Muscle layer of duodenum (tissue), 2 donors: ENCODE measurements at regions not wholly inside any gene's neighbourhood (a gene's known extent, or its start where the extent isn't known, plus 50 kb on each side); places are given as distances from the start of the nearest gene placed in this dataset.

ENCODE experiments used
- H3K27ac ChIP-seq: one replicate; pipeline ENCODE4 v1.7.0; 2013; ENCODE audit warnings: mild to moderate bottlenecking, low read length
- H3K27me3 ChIP-seq: one replicate; pipeline ENCODE4 v1.7.0; 2013; ENCODE audit warnings: low read depth, mild to moderate bottlenecking, control low read depth, low read length
- H3K36me3 ChIP-seq, 2 donors: one replicate each; pipeline ENCODE4 v1.7.0; 2013; ENCODE audit warnings: low read length in 2 of 2, control low read depth in 1 of 2, mild to moderate bottlenecking in 1 of 2; ENCODE audit not compliant: insufficient read depth in 2 of 2, control insufficient read depth in 1 of 2
- H3K4me1 ChIP-seq, 2 donors: one replicate each; pipeline ENCODE4 v1.7.0; 2013; ENCODE audit warnings: low read length in 2 of 2, mild to moderate bottlenecking in 2 of 2, control low read depth in 1 of 2, moderate library complexity in 1 of 2; ENCODE audit not compliant: insufficient read depth in 2 of 2, control insufficient read depth in 1 of 2
- H3K4me3 ChIP-seq, 2 donors: one replicate each; pipeline ENCODE4 v1.7.0; 2013; ENCODE audit warnings: low read length in 2 of 2, low read depth in 1 of 2, mild to moderate bottlenecking in 1 of 2
- H3K9me3 ChIP-seq, 2 donors: one replicate each; pipeline ENCODE4 v1.7.0; 2013; ENCODE audit warnings: low read length in 2 of 2, control low read depth in 1 of 2, mild to moderate bottlenecking in 1 of 2; ENCODE audit not compliant: control insufficient read depth in 1 of 2
- donor health status: healthy.

DNA sequence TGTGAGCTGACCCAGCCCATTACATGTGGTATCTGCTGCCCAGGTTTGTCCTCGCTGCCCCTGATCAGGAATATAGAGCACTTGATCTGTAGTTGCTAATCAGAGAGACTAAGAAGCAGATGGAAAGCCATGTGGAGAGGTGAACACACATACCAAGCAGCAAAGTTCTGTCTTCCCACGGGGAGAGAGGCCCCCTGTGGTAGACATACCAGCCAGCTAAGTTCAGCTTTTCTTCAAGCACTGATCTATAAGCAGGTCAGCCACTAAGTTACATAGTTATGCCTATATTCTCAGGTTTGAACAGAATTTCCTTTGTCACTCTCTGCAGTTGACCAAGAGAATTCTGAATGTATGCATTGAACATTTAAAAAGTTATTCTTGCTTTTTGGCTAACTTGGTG is 76.4 kb downstream of the DDX3Y start:
- Histone ChIP-seq H3K27me3 (no peaks in the 10 kb centered on the region), H3K4me3 (no peak overlapping the region), H3K36me3 (no peaks in the 10 kb centered on the region), H3K9me3 (no peaks in the 10 kb centered on the region), H3K4me1 (no peaks in the 10 kb centered on the region), H3K27ac (no peak overlapping the region)

DNA sequence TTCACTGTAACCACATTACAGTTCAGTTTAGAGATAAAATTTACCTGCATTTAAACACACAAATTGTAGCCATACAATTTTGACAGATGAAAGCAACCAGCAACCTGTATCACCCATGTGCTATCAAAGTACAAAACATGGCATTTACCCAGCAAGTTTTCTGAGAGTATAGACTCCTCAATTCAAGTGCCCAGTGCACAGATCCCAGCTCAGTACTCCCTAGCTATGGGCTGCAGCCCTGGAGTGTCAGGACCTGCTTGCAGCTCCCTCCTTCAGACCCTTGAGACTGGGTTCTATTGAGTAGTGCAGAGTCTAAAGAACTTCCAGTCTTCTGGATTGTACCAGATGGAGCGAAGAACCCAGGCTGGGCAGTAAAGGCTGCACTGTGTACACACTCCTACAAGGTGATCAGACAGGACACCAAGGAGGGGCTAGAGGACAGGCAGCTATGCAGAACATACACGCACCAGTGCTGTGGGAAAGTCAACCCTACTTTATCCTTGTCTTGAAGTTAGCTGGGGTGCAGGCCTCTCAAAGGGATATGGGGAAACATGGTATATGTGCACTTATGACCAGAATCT is 77.7 kb downstream of the DDX3Y start:
- H3K36me3 ChIP-seq, result no peaks in the 10 kb centered on the region
- no peaks in the 10 kb centered on the region for H3K27me3 ChIP-seq

DNA sequence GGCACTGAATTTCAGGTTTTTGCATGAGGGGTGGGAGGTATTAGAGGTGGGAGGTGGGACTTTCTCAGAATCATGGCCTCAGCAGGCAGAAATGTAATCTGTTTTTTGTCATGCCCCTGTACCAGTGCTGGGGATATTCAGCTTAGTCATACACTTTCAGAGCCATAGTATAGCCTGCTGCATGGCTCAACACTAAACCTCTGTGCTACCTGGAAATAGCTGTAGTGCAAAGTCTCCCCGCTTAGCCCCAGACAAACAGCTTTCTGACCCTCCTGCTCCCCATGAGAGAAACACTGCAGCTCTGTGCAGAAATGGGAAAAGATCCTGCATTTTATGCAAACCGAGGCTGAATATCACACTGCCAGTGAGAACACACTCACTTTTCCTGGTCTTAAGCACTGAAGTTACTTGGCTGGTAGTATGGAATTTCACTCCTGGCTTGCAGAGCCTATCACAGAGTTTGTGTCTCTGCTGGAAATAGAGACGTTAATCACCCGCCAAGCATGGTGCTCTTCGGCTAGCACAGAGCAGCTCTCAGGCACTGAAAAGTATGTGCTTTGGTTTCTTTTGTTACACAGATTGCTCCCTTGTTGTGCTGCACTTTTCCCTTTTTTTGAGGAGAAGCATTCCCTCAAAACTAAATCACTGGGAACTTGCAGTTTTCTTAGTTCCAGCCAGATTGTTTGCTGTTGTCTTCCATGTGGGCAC is 80.1 kb downstream of the DDX3Y start:
- Histone ChIP-seq H3K27ac (no peak overlapping the region), H3K9me3 (peaks cover 0 to 2% of the 10 kb centered on the region in 2 donors), H3K27me3 (no peaks in the 10 kb centered on the region), H3K4me1 (no peaks in the 10 kb centered on the region), H3K36me3 (no peaks in the 10 kb centered on the region), H3K4me3 (no peak overlapping the region)

More for the DNA sequence above, 77.7 kb downstream of the DDX3Y start:
- Histone ChIP-seq H3K4me3 (no peak overlapping the region), H3K9me3 (peaks cover 0 to 2% of the 10 kb centered on the region in 2 donors), H3K27ac (no peak overlapping the region), H3K4me1 (no peaks in the 10 kb centered on the region)

DNA sequence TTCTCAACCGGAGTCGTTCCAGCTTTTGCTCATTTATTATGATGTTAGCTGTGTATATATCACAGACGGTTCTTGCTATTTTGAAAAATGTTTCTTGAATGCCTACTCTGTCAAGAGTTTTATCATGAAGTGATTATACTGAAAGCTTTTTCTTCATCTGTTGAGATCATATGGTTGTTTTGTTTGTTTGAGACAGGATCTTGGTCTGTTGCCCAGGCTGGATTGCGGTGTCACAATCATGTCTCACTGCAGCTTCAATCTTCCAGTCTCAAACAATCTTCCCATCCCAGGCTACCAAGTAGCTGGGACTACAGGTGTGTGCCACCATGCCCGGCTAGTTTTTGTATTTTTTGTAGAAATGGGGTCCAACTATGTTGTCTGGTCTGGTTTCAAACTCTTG is 112.8 kb downstream of the DDX3Y start:
- Histone ChIP-seq H3K9me3 (no peaks in the 10 kb centered on the region), H3K4me3 (no peak overlapping the region), H3K27me3 (no peaks in the 10 kb centered on the region), H3K27ac (no peak overlapping the region), H3K4me1 (no peaks in the 10 kb centered on the region), H3K36me3 (no peaks in the 10 kb centered on the region)

DNA sequence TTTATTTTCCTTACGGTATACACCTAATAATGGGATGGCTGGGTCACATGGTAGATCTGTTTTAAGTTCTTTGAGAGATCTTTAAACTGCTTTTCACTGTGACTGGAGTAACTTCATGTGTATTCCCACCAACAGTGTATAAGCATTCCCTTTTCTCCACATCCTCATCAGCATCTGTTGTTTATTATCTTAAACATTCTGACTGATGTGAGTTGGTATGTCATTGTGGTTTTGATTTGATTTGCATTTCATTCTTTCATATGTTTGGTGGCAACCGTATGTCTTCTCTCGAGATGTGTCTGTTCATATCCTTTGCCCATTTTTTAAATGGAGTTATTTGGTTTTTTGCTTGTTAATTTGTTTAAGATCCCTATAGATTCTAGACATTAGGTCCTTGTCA is 114.8 kb downstream of the DDX3Y start:
- Histone ChIP-seq H3K27ac (no peak overlapping the region), H3K36me3 (no peaks in the 10 kb centered on the region), H3K27me3 (no peaks in the 10 kb centered on the region), H3K4me3 (no peak overlapping the region), H3K4me1 (no peaks in the 10 kb centered on the region), H3K9me3 (no peaks in the 10 kb centered on the region)

DNA sequence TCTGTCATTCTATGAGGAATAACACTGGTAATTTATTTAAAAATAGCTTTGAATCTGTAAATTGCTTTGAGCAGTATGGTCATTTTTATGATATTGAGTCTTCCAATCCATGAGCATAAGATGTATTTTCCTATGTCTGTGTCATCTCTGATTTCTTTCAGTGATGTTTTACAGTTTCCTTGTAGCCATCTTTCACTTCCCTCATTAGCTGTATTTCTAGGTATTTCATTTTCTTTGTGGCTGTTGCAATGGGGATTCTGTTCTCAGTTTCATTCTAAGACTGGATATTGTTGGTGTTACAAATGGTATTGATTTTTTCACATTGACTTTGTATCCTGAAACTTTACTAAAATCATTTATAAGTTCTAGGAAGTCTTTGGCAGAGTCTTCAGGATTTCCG is 116.2 kb downstream of the DDX3Y start:
- H3K27me3 ChIP-seq, result no peaks in the 10 kb centered on the region
- H3K27ac ChIP-seq, result no peak overlapping the region
- H3K9me3 ChIP-seq, result no peaks in the 10 kb centered on the region
- H3K4me3 ChIP-seq, result no peak overlapping the region
- no peaks in the 10 kb centered on the region for H3K36me3 ChIP-seq
- H3K4me1 ChIP-seq, result no peaks in the 10 kb centered on the region

DNA sequence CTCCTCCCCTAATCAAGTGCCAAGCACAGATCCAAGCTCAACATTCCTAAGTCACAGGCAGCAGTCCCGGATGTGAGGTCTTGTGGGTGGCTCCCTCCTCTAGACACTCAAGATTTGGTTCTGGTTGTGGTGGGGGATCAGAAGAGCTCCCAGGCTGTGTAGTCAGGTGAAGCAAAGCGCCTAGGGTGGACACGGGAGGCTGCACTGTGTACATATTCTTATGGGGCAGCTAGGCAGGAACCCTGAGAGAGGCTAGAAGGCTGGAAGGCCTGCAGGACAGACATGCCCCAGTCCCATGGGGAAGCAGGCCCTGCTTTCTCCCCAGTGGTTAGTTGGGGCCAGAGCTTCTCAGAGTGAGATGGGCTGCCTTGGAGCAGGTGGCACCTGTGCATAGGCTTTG is 118.9 kb downstream of the DDX3Y start:
- Histone ChIP-seq H3K4me3 (no peak overlapping the region), H3K27me3 (no peaks in the 10 kb centered on the region), H3K4me1 (no peaks in the 10 kb centered on the region), H3K9me3 (no peaks in the 10 kb centered on the region), H3K27ac (no peak overlapping the region), H3K36me3 (no peaks in the 10 kb centered on the region)

DNA sequence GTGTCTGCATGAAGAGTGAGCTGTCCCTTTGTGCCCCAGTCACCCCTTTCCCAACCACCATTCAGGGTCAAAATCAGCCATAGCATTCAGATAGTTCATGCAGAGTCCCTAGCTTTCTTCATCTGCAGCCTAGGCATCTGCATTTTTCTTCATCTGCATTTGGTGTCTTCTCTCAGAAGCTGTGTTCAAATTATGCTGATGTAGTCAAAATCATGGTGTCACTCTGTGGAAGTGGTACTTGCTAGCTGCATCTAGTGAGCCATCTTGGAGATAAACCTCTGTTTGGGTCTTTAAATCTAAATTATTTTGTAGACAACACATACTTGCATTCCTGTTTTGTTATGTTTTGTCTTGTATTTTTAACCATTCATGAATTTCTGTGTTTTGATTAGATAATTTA is 119.8 kb downstream of the DDX3Y start:
- H3K9me3 ChIP-seq, result no peaks in the 10 kb centered on the region
- no peaks in the 10 kb centered on the region for H3K4me1 ChIP-seq
- H3K4me3 ChIP-seq, result no peak overlapping the region
- H3K27me3 ChIP-seq, result no peaks in the 10 kb centered on the region
- H3K36me3 ChIP-seq, result no peaks in the 10 kb centered on the region
- H3K27ac ChIP-seq, result no peak overlapping the region

DNA sequence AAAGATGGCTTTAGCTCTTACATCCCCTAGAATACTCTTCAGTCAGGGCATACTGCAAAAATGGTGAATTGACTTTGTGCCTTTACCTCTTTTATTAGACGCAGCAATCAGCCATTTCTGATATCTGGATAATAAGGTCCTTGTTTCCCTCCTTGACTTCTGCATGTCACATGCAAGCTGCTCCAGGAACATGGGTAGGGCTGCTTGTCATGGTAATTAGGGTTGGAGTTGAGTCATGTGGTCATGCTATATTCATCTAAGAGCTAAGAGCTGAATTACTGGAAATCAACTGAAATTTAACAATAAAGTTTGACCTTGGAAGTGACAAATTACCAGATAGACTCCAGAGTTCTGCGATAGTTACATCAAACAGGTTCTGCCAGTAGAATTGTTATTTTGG is 122.2 kb downstream of the DDX3Y start:
- no peaks in the 10 kb centered on the region for H3K36me3 ChIP-seq
- H3K4me3 ChIP-seq, result no peak overlapping the region
- no peaks in the 10 kb centered on the region for H3K27me3 ChIP-seq
- H3K27ac ChIP-seq, result no peak overlapping the region
- H3K4me1 ChIP-seq, result no peaks in the 10 kb centered on the region
- H3K9me3 ChIP-seq, result no peaks in the 10 kb centered on the region

DNA sequence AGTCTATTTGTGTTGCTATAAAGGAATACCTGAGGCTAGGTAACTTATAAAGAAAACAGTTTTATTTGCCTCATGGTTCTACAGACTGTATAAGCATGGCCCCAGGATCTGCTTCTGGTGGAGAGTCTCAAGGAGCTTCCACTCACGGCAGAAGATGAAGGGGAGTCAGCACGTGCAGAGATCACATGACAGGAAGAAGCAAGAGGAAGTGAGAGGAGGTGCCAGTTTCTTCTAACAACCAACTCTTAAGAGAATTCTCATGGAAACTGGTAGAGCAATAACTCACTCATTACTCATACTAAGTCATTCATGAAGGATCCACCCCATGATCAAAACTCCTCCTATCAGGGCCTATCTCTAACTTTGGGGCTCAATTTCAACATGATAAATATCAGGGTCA is 135.6 kb downstream of the DDX3Y start:
- no peaks in the 10 kb centered on the region for H3K9me3 ChIP-seq
- H3K4me3 ChIP-seq, result no peak overlapping the region
- no peaks in the 10 kb centered on the region for H3K36me3 ChIP-seq
- no peaks in the 10 kb centered on the region for H3K4me1 ChIP-seq
- H3K27ac ChIP-seq, result no peak overlapping the region
- H3K27me3 ChIP-seq, result no peaks in the 10 kb centered on the region

DNA sequence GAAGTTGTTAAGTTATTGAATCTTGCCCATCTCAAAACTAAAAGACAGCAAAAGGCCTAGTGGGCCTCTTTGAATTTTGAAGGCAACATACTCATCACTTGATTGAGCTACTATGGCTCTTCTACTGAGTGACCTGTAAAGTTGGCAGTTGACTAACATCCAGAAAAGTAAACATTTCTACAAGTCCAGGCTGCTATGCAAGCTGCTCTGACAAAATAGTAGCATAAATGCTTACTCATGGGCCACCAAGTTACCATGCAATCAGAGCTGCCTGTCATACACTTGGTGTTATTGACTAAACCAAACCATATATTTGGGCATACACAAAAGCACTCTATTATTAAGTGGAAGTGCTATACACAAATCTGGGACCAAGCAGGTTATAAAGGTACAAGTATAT is 148.8 kb downstream of the DDX3Y start:
- Histone ChIP-seq H3K9me3 (peaks cover 0 to 2% of the 10 kb centered on the region in 2 donors), H3K36me3 (no peaks in the 10 kb centered on the region), H3K4me1 (no peaks in the 10 kb centered on the region), H3K4me3 (no peak overlapping the region), H3K27me3 (no peaks in the 10 kb centered on the region), H3K27ac (no peak overlapping the region)

DNA sequence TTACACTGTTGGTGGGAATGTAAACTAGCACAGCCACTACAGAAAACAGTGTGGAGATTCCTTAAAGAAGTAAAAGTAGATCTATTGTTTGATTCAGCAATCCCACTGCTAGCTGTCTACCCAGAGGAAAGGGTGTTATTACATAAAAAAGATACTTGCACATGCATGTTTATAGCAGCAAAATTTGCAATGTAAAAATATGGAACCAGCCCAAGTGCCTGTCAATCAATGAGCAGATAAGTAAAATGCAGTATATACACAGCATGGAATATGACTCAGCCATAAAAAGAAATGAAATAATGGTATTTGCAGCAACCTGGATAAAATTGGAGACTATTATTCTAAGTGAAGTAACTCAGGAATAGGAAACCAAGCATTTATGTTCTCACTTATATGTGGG is 161.7 kb downstream of the DDX3Y start:
- no peak overlapping the region for H3K4me3 ChIP-seq
- H3K4me1 ChIP-seq, result no peaks in the 10 kb centered on the region
- H3K27me3 ChIP-seq, result no peaks in the 10 kb centered on the region
- no peaks in the 10 kb centered on the region for H3K36me3 ChIP-seq
- H3K27ac ChIP-seq, result no peak overlapping the region
- H3K9me3 ChIP-seq, result no peaks in the 10 kb centered on the region
